Astrocyte of the cerebellum (primary cell): ENCODE measurements at regions not wholly inside any gene's neighbourhood (a gene's known extent, or its start where the extent isn't known, plus 50 kb on each side); places are given as distances from the start of the nearest gene placed in this dataset.
"Not testable (repeated sequence)": the region's sequence is repeated elsewhere in the genome, so short reads cannot be mapped to it uniquely, and the experiment has no call there.

Experiments used
- DNase-seq: peaks from one replicate; pipeline ENCODE4 v3.0.0-alpha.2; 2011; ENCODE audit warnings: low read depth
- H3K4me3 ChIP-seq: 2 replicates; pipeline ENCODE4 v1.5.1; 2011; ENCODE audit warnings: mild to moderate bottlenecking, low read depth, low read length, moderate library complexity
- CTCF ChIP-seq: IDR thresholded peaks from 2 replicates; pipeline ENCODE4 v1.5.1; 2012; ENCODE audit warnings: low read length, low read depth, moderate library complexity, mild to moderate bottlenecking; ENCODE audit errors: missing control alignments
- in situ Hi-C: cut with HindIII; loops from 2 replicates; pipeline ENCODE4 v1.10.0; 2017; ENCODE audit warnings: low sequenced_read_pairs

GRCh38 chr10:109253306-109253705 lies 670.0 kb downstream of the XPNPEP1 start:
- no peak for DNase-seq
- in situ Hi-C loops = no loop called here
- no peak overlapping the region for H3K4me3 ChIP-seq
- no peak for TF ChIP-seq CTCF

GRCh38 chr10:109250152-109250551 lies 673.2 kb downstream of the XPNPEP1 start:
- in situ Hi-C loops = no loop called here
- TF ChIP-seq CTCF = no peak
- DNase-seq = no peak
- no peak overlapping the region for H3K4me3 ChIP-seq

GRCh38 chr10:109247814-109248213 lies 675.5 kb downstream of the XPNPEP1 start:
- no peak overlapping the region for H3K4me3 ChIP-seq
- DNase-seq = no peak
- no peak for TF ChIP-seq CTCF
- in situ Hi-C loops = no loop called here

GRCh38 chr10:109245821-109246220 lies 677.5 kb downstream of the XPNPEP1 start:
- no peak for TF ChIP-seq CTCF
- DNase-seq = no peak
- in situ Hi-C loops = no loop called here
- H3K4me3 ChIP-seq = no peak overlapping the region

GRCh38 chr10:109239371-109239770 lies 683.9 kb downstream of the XPNPEP1 start:
- in situ Hi-C loops = no loop called here
- TF ChIP-seq CTCF = no peak
- no peak overlapping the region for H3K4me3 ChIP-seq
- DNase-seq = no peak

GRCh38 chr10:109237682-109238081 lies 685.6 kb downstream of the XPNPEP1 start:
- DNase-seq = no peak
- in situ Hi-C loops = no loop called here
- no peak for TF ChIP-seq CTCF
- no peak overlapping the region for H3K4me3 ChIP-seq

GRCh38 chr10:109237050-109237449 lies 686.3 kb downstream of the XPNPEP1 start:
- no peak overlapping the region for H3K4me3 ChIP-seq
- TF ChIP-seq CTCF = no peak
- DNase-seq = no peak
- in situ Hi-C loops = no loop called here

GRCh38 chr10:109223533-109223932 lies 699.8 kb downstream of the XPNPEP1 start:
- in situ Hi-C loops, DNase-seq, H3K4me3 ChIP-seq: not testable (repeated sequence)
